C1 segment of cervical spinal cord (tissue), 14 donors: ENCODE measurements at regions not wholly inside any gene's neighbourhood (a gene's known extent, or its start where the extent isn't known, plus 50 kb on each side); places are given as distances from the start of the nearest gene placed in this dataset.

Experiments used
- DNase-seq, 14 donors: peaks; one replicate each; lab custom pipeline; 2025; lab: John Stamatoyannopoulos, UW

GRCh38 chr2:105652014-105652796, 92.5 kb upstream of the NCK2 start:
- DNase-seq = no peak

- no peak for DNase-seq
Measured at GRCh38 chr2:105649534-105649933, 95.2 kb upstream of the NCK2 start.

GRCh38 chr2:105647731-105648130, 97.0 kb upstream of the NCK2 start:
- DNase-seq = no peak

GRCh38 chr2:105646774-105647076, 98.0 kb upstream of the NCK2 start:
- no peak for DNase-seq

- DNase-seq = no peak
Measured at GRCh38 chr2:105645938-105646773, 98.6 kb upstream of the NCK2 start.

- DNase-seq = no peak
Measured at GRCh38 chr2:105645031-105645937, 99.4 kb upstream of the NCK2 start.

GRCh38 chr2:105644174-105644980, 100.3 kb upstream of the NCK2 start:
- peak in 2 of 14 donors; percentile 14 to 24 for DNase-seq

- peak in 1 of 14 donors; percentile 38 for DNase-seq
Measured at GRCh38 chr2:105643405-105644173, 101.1 kb upstream of the NCK2 start.

- DNase-seq = peak in 13 of 14 donors; percentile 45 to 92 (median 78)
Measured at GRCh38 chr2:105641389-105641811, 103.3 kb upstream of the NCK2 start.

GRCh38 chr2:105640246-105640645, 104.5 kb upstream of the NCK2 start:
- DNase-seq = no peak

- no peak for DNase-seq
Measured at GRCh38 chr2:105636109-105636740, 108.5 kb upstream of the NCK2 start.

GRCh38 chr2:105635564-105635963, 109.1 kb upstream of the NCK2 start:
- DNase-seq = peak in 2 of 14 donors; percentile 43 to 94

GRCh38 chr2:105634198-105634597, 110.5 kb upstream of the NCK2 start:
- DNase-seq = peak in 1 of 14 donors; percentile 49

GRCh38 chr2:105631922-105632321, 112.8 kb upstream of the NCK2 start:
- DNase-seq = no peak

GRCh38 chr2:105631011-105631410, 113.7 kb upstream of the NCK2 start:
- no peak for DNase-seq

GRCh38 chr2:105629634-105630033, 115.1 kb upstream of the NCK2 start:
- no peak for DNase-seq

GRCh38 chr2:105627534-105627933, 117.2 kb upstream of the NCK2 start:
- DNase-seq = no peak

- DNase-seq = no peak
Measured at GRCh38 chr2:105626966-105627340, 117.8 kb upstream of the NCK2 start.

GRCh38 chr2:105626212-105626965, 118.3 kb upstream of the NCK2 start:
- no peak for DNase-seq
